DND-41 (cell line): ENCODE measurements at regions not wholly inside any gene's neighbourhood (a gene's known extent, or its start where the extent isn't known, plus 50 kb on each side); places are given as distances from the start of the nearest gene placed in this dataset.

Experiments used
- ATAC-seq: fragments of 200-7000 bp; cut with Tn5 transposase; 3 replicates; pipeline ENCODE4 v1.9.1; 2021; ENCODE audit warnings: low read depth; ENCODE audit not compliant: insufficient read depth
- DNase-seq: peaks from one replicate; pipeline ENCODE4 v3.0.0-alpha.2; 2020
- H2AFZ ChIP-seq: 2 replicates; pipeline ENCODE4 v1.6.0; 2012; ENCODE audit warnings: low read depth, low read length
- H3K27ac ChIP-seq: 2 replicates; pipeline ENCODE4 v1.5.1; 2012; ENCODE audit warnings: low read length, inconsistent platforms
- H3K27me3 ChIP-seq: fragments of 200-600 bp; sonication (generic); 2 replicates; pipeline ENCODE4 v1.6.0; 2012; ENCODE audit warnings: low read length, mild to moderate bottlenecking, inconsistent platforms; ENCODE audit not compliant: insufficient read depth, poor library complexity
- H3K36me3 ChIP-seq: 2 replicates; pipeline ENCODE4 v1.5.1; 2012; ENCODE audit warnings: low read length, inconsistent platforms; ENCODE audit not compliant: insufficient read depth
- H3K4me1 ChIP-seq: 2 replicates; pipeline ENCODE4 v1.5.1; 2012; ENCODE audit warnings: mild to moderate bottlenecking, low read length; ENCODE audit not compliant: insufficient read depth
- H3K4me2 ChIP-seq: 2 replicates; pipeline ENCODE4 v1.6.0; 2012; ENCODE audit warnings: mild to moderate bottlenecking, moderate library complexity, low read length, inconsistent platforms; ENCODE audit not compliant: insufficient read depth
- H3K4me3 ChIP-seq, 2 experiments: fragments of 200-600 bp in 1 of 2; shearing (Covaris generic) in 1 of 2; 2 replicates each; pipeline ENCODE4 v1.5.1; 2012 to 2016; ENCODE audit warnings: inconsistent platforms in 2 of 2, low read length in 2 of 2, mild to moderate bottlenecking in 2 of 2, low read depth in 1 of 2, moderate library complexity in 1 of 2
- H3K79me2 ChIP-seq: 2 replicates; pipeline ENCODE4 v1.6.0; 2012; ENCODE audit warnings: low read length, inconsistent platforms; ENCODE audit not compliant: insufficient read depth
- H3K9ac ChIP-seq: 2 replicates; pipeline ENCODE4 v1.6.0; 2012; ENCODE audit warnings: low read depth, mild to moderate bottlenecking, inconsistent platforms, low read length, moderate library complexity
- H3K9me3 ChIP-seq: 2 replicates; pipeline ENCODE4 v1.5.1; 2012; ENCODE audit warnings: low read length, moderate library complexity, mild to moderate bottlenecking, inconsistent platforms; ENCODE audit not compliant: insufficient read depth, severe bottlenecking
- H4K20me1 ChIP-seq: 2 replicates; pipeline ENCODE4 v1.6.0; 2012; ENCODE audit warnings: low read length; ENCODE audit not compliant: insufficient read depth
- EZH2 ChIP-seq: IDR thresholded peaks from 3 replicates; pipeline ENCODE4 v1.6.1; 2012; ENCODE audit warnings: borderline replicate concordance, low read depth, mild to moderate bottlenecking, moderate library complexity, low read length, inconsistent platforms; ENCODE audit not compliant: severe bottlenecking
- TF ChIP-seq, protein P1 (sequence below): IDR thresholded peaks from 2 replicates; pipeline ENCODE4 v1.5.1; 2012; ENCODE audit warnings: borderline replicate concordance, low read length, moderate library complexity, mild to moderate bottlenecking; ENCODE audit not compliant: poor library complexity, severe bottlenecking; ENCODE audit errors: extremely low read depth

DNA sequence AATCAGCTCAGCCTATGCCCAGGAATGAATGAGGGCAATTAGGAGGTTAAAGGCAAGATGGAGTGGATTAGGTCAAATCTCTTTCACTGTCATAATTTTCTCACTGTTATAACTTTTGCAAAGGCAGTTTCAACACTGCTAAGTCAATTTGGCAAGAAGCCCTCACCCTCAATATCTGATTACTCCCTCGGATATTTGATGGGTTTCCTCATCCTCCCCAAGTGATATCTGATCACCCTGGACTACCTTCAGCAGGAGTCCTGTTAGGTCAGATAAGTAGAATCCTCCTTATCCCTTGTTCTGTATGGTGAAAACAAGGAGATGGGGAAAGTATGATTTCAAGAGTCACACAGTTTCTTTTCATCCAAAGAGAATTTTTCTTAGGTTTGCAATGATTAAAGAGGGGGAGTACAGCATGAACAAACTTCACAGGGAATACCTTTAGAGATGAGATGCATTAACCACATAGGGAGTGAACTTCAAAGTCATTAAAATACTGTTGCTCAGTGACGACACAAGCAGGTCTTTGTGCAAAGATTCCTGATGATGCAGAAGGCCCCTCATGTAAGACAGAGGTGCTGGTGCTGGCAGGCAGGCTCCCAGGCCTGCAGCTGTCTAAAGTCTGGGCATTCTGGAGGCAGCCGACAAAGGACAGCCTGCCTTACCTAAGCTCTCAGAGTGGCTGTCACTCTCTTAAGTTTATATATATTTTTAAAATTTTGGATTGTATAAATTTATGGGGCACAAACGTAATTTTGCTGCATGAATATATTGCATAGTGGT lies 75.4 kb upstream of the POM121L12 start:
- Histone ChIP-seq H3K27ac (no peak overlapping the region), H3K9me3 (no peaks in the 10 kb centered on the region), H2AFZ (no peak overlapping the region), H3K4me3 (no peak overlapping the region), H3K36me3 (no peaks in the 10 kb centered on the region), H3K27me3 (no peaks in the 10 kb centered on the region), H3K4me2 (no peak overlapping the region), H3K9ac (no peak overlapping the region), H3K4me1 (no peaks in the 10 kb centered on the region), H3K79me2 (no peaks in the 10 kb centered on the region), H4K20me1 (no peaks in the 10 kb centered on the region)
- no peak for DNase-seq
- TF ChIP-seq, protein P1, sequence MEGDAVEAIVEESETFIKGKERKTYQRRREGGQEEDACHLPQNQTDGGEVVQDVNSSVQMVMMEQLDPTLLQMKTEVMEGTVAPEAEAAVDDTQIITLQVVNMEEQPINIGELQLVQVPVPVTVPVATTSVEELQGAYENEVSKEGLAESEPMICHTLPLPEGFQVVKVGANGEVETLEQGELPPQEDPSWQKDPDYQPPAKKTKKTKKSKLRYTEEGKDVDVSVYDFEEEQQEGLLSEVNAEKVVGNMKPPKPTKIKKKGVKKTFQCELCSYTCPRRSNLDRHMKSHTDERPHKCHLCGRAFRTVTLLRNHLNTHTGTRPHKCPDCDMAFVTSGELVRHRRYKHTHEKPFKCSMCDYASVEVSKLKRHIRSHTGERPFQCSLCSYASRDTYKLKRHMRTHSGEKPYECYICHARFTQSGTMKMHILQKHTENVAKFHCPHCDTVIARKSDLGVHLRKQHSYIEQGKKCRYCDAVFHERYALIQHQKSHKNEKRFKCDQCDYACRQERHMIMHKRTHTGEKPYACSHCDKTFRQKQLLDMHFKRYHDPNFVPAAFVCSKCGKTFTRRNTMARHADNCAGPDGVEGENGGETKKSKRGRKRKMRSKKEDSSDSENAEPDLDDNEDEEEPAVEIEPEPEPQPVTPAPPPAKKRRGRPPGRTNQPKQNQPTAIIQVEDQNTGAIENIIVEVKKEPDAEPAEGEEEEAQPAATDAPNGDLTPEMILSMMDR: no peak
- no peak for TF ChIP-seq EZH2
- no peak for ATAC-seq

DNA sequence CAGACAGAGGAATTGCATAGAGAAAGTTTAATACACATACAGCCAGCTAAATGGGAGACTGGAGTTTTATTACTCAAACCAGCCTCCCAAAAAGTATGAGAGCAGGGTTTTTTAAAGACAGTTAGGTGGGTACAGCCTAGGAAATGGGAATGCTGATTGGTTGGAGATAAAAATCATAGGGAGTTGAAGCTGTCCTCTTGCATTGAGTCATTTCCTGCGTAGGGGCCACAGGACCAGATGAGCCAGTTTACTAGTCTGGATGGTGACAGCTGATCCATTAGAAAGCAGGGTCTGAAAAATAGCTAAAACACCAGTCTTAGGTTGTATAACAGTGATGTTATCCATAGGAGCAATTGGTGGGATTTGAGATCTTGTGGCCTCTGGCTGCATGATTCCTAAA lies 76.1 kb upstream of the POM121L12 start:
- Histone ChIP-seq H3K36me3 (no peaks in the 10 kb centered on the region), H3K4me2 (no peak overlapping the region), H3K79me2 (no peaks in the 10 kb centered on the region), H3K4me3 (no peak overlapping the region), H2AFZ (no peak overlapping the region), H3K9me3 (no peaks in the 10 kb centered on the region), H3K9ac (no peak overlapping the region), H3K4me1 (no peaks in the 10 kb centered on the region), H4K20me1 (no peaks in the 10 kb centered on the region), H3K27me3 (no peaks in the 10 kb centered on the region), H3K27ac (no peak overlapping the region)
- ATAC-seq: no peak
- no peak for DNase-seq
- no peak for TF ChIP-seq EZH2
- TF ChIP-seq, protein P1: no peak

DNA sequence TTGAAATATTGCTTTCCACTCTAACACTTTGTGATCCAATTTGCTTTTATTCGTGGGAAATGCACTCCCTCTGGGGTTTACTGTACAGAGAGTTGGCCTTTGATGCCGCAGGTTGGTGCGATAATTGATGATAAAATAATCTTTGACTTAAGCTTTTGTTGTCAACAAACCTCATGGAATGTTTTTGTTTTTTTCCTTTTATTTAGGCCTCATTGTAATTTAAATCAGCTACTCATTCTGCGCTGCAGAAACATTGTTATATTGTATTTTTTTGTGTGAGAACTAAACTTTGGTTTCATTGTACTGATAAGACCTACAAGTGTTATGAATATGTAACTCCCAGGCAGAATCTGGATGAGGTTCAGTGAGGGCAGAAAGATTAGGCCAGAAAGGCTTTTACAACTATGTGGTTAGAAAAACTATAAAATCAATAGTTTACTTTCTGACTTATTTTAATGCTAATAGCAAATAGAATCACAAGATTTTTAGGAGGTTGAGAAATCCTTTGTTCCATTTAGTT lies 76.8 kb upstream of the POM121L12 start:
- no peak for DNase-seq
- no peak for ATAC-seq
- Histone ChIP-seq H3K9ac (no peak overlapping the region), H3K27ac (no peak overlapping the region), H3K4me3 (no peak overlapping the region), H3K4me1 (no peaks in the 10 kb centered on the region), H3K79me2 (no peaks in the 10 kb centered on the region), H4K20me1 (no peaks in the 10 kb centered on the region), H3K27me3 (no peaks in the 10 kb centered on the region), H3K36me3 (no peaks in the 10 kb centered on the region), H3K9me3 (no peaks in the 10 kb centered on the region), H2AFZ (no peak overlapping the region), H3K4me2 (no peak overlapping the region)
- no peak for TF ChIP-seq EZH2
- TF ChIP-seq, protein P1: no peak

DNA sequence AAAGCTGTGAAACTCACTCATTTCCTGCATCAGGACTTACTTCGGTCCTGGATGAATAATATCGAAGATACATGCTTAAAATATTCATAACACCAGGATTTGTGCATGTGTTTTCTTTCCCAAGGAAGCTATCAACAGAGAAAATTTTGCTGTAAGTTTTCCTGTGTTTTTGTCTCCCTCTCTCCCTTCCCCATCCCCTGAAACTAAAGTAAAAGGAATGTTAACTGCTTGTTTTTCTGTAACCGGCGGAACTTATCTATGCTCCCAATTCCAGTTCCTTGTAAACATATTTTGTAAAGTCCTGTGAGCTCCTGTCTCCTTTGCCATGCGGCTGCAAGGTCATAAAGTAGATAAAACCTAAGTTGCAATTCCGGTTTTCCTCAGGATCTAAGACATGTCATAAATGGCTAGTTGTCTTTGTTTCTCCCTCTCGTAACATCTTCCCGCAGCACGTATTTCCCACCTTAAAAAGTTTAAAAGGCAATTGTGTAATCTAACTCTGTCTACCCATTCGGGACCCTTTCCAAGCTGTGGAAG lies 79.0 kb upstream of the POM121L12 start:
- Histone ChIP-seq H3K4me1 (no peaks in the 10 kb centered on the region), H3K27me3 (no peaks in the 10 kb centered on the region), H2AFZ (no peak overlapping the region), H3K4me2 (no peak overlapping the region), H3K9me3 (no peaks in the 10 kb centered on the region), H3K9ac (no peak overlapping the region), H3K27ac (no peak overlapping the region), H3K36me3 (no peaks in the 10 kb centered on the region), H3K4me3 (no peak overlapping the region), H3K79me2 (no peaks in the 10 kb centered on the region), H4K20me1 (no peaks in the 10 kb centered on the region)
- TF ChIP-seq EZH2: no peak
- TF ChIP-seq, protein P1: no peak
- ATAC-seq (no peak), DNase-seq (no peak)
